ENCODE measurements at regions not wholly inside any gene's neighbourhood (a gene's known extent, or its start where the extent isn't known, plus 50 kb on each side); places are given as distances from the start of the nearest gene placed in this dataset.

DNA sequence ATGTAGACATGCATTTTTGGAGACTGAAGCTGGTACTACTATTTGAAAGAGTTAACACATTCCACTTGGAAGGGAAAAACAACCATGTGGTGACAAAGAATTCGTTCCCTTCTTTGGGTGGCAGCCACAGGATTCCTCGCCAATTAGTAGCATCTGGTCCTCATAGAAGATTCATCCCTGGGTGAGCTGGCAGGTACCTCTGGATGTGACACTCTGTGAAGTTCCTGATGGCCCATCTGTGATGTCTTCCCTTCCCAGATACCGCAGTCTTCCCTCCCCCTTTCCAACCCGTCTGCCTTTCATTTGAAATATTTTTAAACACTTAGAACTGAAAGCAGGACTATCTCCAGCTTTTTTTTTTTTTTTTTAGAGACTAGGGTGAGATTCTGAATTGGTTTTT lies 569.5 kb downstream of the TYW1 start:
- no peak for DNase-seq

GRCh38 chr7:67571026-67571545 lies 574.5 kb downstream of the TYW1 start:
- DNase-seq = no peak

GRCh38 chr7:67573639-67574038 lies 577.0 kb downstream of the TYW1 start:
- DNase-seq = no peak

GRCh38 chr7:67588631-67589030 lies 592.0 kb downstream of the TYW1 start:
- DNase-seq = no peak

GRCh38 chr7:67589183-67589582 lies 592.5 kb downstream of the TYW1 start:
- DNase-seq = no peak

GRCh38 chr7:67590649-67591048 lies 594.0 kb downstream of the TYW1 start:
- DNase-seq = no peak

GRCh38 chr7:67593794-67594193 lies 597.2 kb downstream of the TYW1 start:
- DNase-seq = no peak

GRCh38 chr7:67595431-67596180 lies 599.0 kb downstream of the TYW1 start:
- no peak for DNase-seq

GRCh38 chr7:67597161-67597560 lies 600.5 kb downstream of the TYW1 start:
- no peak for DNase-seq

- DNase-seq = no peak
Observed at GRCh38 chr7:67598469-67598868, 601.8 kb downstream of the TYW1 start.

DNA sequence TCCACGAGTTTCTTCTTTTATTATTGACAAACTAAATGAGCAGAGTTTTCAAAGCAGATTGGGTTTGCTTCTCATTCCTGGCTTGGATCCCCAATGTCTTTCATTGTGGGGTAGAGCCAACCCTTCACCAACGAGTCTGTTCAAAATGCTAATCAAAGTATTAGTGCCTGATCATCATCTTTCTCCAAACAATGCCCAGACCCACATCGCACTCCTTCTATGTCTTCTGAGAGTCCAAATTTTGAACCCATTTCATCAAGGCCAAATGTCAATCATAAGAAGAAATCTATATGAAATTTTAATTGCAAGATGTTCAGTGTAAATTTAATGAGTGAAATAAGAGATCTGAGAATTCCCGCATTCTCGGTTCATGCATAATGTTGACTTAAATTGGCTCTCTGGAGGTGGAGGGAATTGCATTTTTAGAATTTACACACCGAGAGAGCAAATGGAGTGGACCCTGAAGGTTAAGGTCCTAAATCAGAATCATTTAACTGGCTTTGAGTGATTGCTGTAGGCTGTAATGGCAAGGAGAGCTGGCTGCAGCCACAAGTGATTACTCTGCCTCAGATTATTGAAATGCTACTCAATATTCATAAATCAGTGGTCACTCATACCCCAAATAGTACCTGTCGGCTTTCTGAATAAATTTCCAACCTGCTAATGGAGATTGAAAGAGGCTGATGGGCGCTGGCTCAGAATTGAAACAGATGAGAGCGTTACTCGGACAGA lies 602.9 kb downstream of the TYW1 start:
- no peak for DNase-seq

GRCh38 chr7:67602246-67602887 lies 605.7 kb downstream of the TYW1 start:
- no peak for DNase-seq

- DNase-seq = no peak
Observed at GRCh38 chr7:67604461-67605386, 608.1 kb downstream of the TYW1 start.

DNA sequence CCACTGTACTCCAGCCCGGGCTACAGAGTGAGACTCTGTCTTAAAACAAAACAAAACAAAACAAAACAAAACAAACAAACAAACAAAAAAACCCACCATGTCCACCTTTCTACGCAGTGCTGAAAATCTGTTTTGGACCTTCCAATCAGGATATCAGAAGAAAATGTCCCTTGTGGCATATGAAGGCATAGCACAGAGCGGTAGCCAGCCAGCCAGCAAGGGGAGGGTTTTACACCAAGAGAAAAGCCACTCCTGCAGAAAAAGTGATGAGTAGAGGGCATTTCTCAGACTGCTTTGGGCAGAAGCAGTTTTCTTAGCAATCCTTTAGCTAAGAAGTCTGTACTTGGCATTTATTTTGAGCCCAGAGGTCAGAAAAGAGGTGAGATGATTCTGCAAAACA lies 612.2 kb downstream of the TYW1 start:
- DNase-seq = no peak

DNA sequence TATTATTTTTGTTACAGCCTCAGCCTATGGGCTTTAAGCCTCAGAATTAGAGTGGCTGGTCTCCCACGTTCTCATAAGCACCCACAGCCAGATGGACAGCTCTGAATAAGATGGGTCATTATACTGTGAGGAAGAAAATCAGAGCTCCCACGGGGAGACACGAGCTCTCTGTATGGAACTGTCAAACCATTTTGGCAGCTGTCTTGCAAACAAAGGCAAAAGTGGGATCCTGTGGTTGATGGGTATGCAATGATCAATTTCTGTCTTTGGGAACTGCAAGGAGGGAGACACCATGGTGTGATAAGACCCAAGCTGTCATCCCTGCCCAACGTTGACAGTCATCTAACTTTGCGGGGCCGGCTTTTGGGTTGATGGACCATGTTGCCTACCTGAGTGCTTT lies 614.3 kb downstream of the TYW1 start:
- no peak for DNase-seq

DNA sequence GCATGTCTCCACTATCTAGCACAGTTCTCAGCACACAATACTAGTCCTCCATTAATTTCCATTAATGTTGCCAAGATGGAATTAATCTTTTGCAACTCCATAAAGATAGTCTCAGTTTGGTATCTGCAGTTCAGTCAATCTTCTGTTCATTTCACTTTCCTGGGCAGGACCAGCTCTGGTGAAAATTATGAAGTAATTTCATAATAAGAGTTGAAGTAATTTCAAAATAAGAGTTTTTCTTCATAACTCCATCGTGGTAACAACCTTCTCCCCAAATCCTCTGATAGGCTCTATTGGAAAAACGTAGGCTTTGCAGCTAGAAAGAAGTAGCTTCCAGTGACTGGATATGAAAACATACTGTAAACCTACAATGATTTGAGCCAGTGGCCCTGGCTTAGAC lies 618.2 kb downstream of the TYW1 start:
- no peak for DNase-seq

DNA sequence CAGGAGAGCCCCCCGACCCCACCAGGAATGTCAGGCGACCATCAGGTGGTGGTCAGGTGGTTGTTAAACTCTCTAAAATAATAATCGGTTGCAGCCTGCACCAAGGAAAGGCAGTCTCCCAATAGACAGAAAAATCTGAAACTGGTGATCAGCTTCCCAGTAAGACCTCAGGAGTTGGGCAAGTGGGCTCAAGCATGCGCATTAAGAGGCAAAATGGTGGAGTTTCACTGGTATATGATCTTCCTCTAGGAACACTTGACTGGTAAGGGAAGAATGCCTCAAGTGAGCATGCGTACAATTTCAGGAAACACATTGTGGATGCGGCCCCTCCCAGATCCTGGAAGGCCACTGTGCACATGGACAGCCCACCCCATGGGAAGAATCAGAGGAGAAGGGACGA lies 619.9 kb downstream of the TYW1 start:
- no peak for DNase-seq

DNA sequence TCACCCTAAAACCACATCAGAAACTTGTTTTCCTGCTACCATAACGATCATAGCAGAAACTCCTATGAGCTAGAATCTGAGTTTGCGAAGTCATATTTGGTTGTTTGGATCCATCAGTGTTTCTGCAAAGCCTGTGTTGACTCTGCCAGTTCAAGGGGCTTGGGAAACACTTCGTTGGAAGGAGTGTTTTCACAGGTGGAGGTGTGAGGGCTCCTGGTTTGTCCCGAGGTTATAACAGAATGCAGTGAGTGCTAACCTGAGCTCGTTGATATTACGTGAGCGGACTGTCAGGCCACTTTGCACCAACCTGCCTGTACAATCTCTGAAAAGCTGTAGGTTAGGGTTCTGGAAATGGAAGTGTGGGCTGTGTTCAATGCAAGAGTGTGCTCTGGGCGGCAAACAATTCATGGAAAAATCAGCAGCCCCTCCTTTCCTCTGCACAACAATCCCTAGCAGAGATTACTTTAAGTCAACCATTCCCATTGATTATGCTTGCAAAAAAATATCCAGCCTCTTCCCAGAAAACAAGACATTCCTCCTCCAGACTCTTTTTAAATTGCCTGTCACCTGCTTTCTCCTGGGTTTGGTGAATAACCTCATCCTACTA lies 622.0 kb downstream of the TYW1 start:
- DNase-seq = no peak

- DNase-seq = peak; percentile 91
Observed at GRCh38 chr7:67619175-67619574, 622.5 kb downstream of the TYW1 start.

- no peak for DNase-seq
Observed at GRCh38 chr7:67620216-67620933, 623.7 kb downstream of the TYW1 start.

- DNase-seq = no peak
Observed at GRCh38 chr7:67621704-67622103, 625.1 kb downstream of the TYW1 start.
